Loucy (cell line): ENCODE measurements at regions not wholly inside any gene's neighbourhood (a gene's known extent, or its start where the extent isn't known, plus 50 kb on each side); places are given as distances from the start of the nearest gene placed in this dataset.

ENCODE experiments used
- H2AFZ ChIP-seq: fragments of 200-600 bp; sonication (generic); 2 replicates; pipeline ENCODE4 v1.6.0; 2016; ENCODE audit warnings: antibody characterized with exemption, mild to moderate bottlenecking, low read length, moderate library complexity
- H3F3A ChIP-seq: fragments of 200-600 bp; 2 replicates; pipeline ENCODE4 v1.6.0; 2016; ENCODE audit warnings: antibody characterized with exemption, low read depth, mild to moderate bottlenecking
- H3K27me3 ChIP-seq: fragments of 200-600 bp; sonication (generic); 2 replicates; pipeline ENCODE4 v1.6.1; 2014; ENCODE audit warnings: low read length, mild to moderate bottlenecking; ENCODE audit not compliant: insufficient read depth, poor library complexity, severe bottlenecking
- H3K36me3 ChIP-seq: fragments of 200-600 bp; sonication (generic); 2 replicates; pipeline ENCODE4 v1.6.1; 2016; ENCODE audit warnings: low read length; ENCODE audit not compliant: insufficient read depth
- H3K4me1 ChIP-seq: fragments of 200-600 bp; sonication (generic); 2 replicates; pipeline ENCODE4 v1.5.1; 2014; ENCODE audit warnings: low read length, mild to moderate bottlenecking; ENCODE audit not compliant: insufficient read depth, poor library complexity, severe bottlenecking
- H3K4me2 ChIP-seq: fragments of 200-600 bp; sonication (generic); 2 replicates; pipeline ENCODE4 v1.6.0; 2014; ENCODE audit warnings: antibody characterized with exemption, low read length, low read depth, mild to moderate bottlenecking; ENCODE audit not compliant: poor library complexity, severe bottlenecking
- H3K4me3 ChIP-seq: fragments of 200-600 bp; sonication (generic); 2 replicates; pipeline ENCODE4 v1.5.1; 2014; ENCODE audit warnings: low read length, mild to moderate bottlenecking, mixed read lengths; ENCODE audit not compliant: poor library complexity, severe bottlenecking
- H3K79me2 ChIP-seq: fragments of 200-600 bp; sonication (generic); 2 replicates; pipeline ENCODE4 v1.6.1; 2014; ENCODE audit warnings: low read length; ENCODE audit not compliant: insufficient read depth
- H3K9ac ChIP-seq: fragments of 200-600 bp; sonication (generic); 2 replicates; pipeline ENCODE4 v1.6.0; 2014; ENCODE audit warnings: mild to moderate bottlenecking, low read depth, low read length, moderate library complexity; ENCODE audit not compliant: poor library complexity, severe bottlenecking
- H3K9me2 ChIP-seq: fragments of 200-600 bp; sonication (generic); replicated peaks from 2 replicates; pipeline ENCODE4 v1.6.1; 2016; ENCODE audit warnings: low read depth, low read length, mixed read lengths
- H3K9me3 ChIP-seq: fragments of 200-600 bp; sonication (generic); 2 replicates; pipeline ENCODE4 v1.6.1; 2014; ENCODE audit warnings: mild to moderate bottlenecking, antibody characterized with exemption, low read length, low read depth; ENCODE audit not compliant: insufficient read depth
- H4K20me1 ChIP-seq: fragments of 200-600 bp; sonication (generic); 2 replicates; pipeline ENCODE4 v1.6.0; 2014; ENCODE audit warnings: antibody characterized with exemption, low read length, mild to moderate bottlenecking; ENCODE audit not compliant: insufficient read depth, poor library complexity, severe bottlenecking
- EZH2phosphoT487 ChIP-seq: fragments of 200-600 bp; IDR thresholded peaks from 2 replicates; pipeline ENCODE4 v1.6.1; 2018; ENCODE audit warnings: antibody characterized with exemption, mild to moderate bottlenecking, moderate library complexity, borderline replicate concordance
- TF ChIP-seq, protein P1 (sequence below): fragments of 200-600 bp; sonication (generic); conservative IDR thresholded peaks from 2 replicates; pipeline ENCODE4 v1.5.1; 2014; ENCODE audit warnings: mild to moderate bottlenecking, antibody characterized with exemption, low read length

GRCh38 chr5:33332804-33333203 is 108.0 kb upstream of the TARS1 start:
- H3K36me3 ChIP-seq = no peaks in the 10 kb centered on the region
- H3K4me3 ChIP-seq = no peak overlapping the region
- no peaks in the 10 kb centered on the region for H3K9me2 ChIP-seq
- TF ChIP-seq, protein P1, sequence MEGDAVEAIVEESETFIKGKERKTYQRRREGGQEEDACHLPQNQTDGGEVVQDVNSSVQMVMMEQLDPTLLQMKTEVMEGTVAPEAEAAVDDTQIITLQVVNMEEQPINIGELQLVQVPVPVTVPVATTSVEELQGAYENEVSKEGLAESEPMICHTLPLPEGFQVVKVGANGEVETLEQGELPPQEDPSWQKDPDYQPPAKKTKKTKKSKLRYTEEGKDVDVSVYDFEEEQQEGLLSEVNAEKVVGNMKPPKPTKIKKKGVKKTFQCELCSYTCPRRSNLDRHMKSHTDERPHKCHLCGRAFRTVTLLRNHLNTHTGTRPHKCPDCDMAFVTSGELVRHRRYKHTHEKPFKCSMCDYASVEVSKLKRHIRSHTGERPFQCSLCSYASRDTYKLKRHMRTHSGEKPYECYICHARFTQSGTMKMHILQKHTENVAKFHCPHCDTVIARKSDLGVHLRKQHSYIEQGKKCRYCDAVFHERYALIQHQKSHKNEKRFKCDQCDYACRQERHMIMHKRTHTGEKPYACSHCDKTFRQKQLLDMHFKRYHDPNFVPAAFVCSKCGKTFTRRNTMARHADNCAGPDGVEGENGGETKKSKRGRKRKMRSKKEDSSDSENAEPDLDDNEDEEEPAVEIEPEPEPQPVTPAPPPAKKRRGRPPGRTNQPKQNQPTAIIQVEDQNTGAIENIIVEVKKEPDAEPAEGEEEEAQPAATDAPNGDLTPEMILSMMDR = no peak
- TF ChIP-seq EZH2phosphoT487 = no peak
- H3K9me3 ChIP-seq = no peaks in the 10 kb centered on the region
- H3K4me1 ChIP-seq = no peaks in the 10 kb centered on the region
- H2AFZ ChIP-seq = no peak overlapping the region
- no peaks in the 10 kb centered on the region for H4K20me1 ChIP-seq
- no peaks in the 10 kb centered on the region for H3K79me2 ChIP-seq
- H3K27me3 ChIP-seq = no peaks in the 10 kb centered on the region
- H3K9ac ChIP-seq = no peak overlapping the region
- no peak overlapping the region for H3K4me2 ChIP-seq
- no peaks in the 10 kb centered on the region for H3F3A ChIP-seq

DNA sequence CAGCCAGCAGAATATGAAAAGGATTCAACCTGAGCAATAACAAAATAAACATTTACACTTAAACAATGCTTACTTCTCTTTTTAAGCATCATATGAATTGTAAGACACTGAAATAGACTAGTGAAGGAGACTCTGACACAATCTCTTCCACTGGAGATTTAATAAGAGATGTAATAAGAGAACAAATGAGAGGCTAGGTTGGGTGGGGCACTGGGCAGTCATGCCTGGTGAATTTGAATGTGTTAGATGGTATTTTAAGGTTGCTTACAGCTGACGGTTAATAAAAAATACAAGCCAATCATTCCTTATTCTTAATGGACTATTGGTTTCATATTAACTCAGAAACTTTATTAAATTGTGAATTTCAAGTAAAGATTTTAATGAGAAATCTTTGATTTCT is 105.9 kb upstream of the TARS1 start:
- Histone ChIP-seq H3K9ac (no peak overlapping the region), H3F3A (no peaks in the 10 kb centered on the region), H3K9me2 (no peaks in the 10 kb centered on the region), H3K4me1 (no peaks in the 10 kb centered on the region), H4K20me1 (no peaks in the 10 kb centered on the region), H3K4me2 (no peak overlapping the region), H3K9me3 (no peaks in the 10 kb centered on the region), H3K4me3 (no peak overlapping the region), H2AFZ (no peak overlapping the region), H3K27me3 (no peaks in the 10 kb centered on the region), H3K79me2 (no peaks in the 10 kb centered on the region), H3K36me3 (no peaks in the 10 kb centered on the region)
- TF ChIP-seq EZH2phosphoT487 = no peak
- TF ChIP-seq, protein P1 = no peak

- Histone ChIP-seq H3K9me3 (no peaks in the 10 kb centered on the region), H3K36me3 (no peaks in the 10 kb centered on the region), H2AFZ (peak overlapping the region; percentile 10; the same call in 1 of the 2 replicates), H3K9me2 (no peaks in the 10 kb centered on the region), H3K79me2 (no peaks in the 10 kb centered on the region), H3F3A (no peaks in the 10 kb centered on the region), H3K4me2 (no peak overlapping the region), H3K4me1 (no peaks in the 10 kb centered on the region), H3K4me3 (no peak overlapping the region), H3K27me3 (no peaks in the 10 kb centered on the region), H3K9ac (no peak overlapping the region), H4K20me1 (no peaks in the 10 kb centered on the region)
- no peak for TF ChIP-seq EZH2phosphoT487
- TF ChIP-seq, protein P1 = no peak
Measured at GRCh38 chr5:33336891-33337636, 103.7 kb upstream of the TARS1 start.
